Peyer's patch (tissue), 4 donors: ENCODE measurements at regions not wholly inside any gene's neighbourhood (a gene's known extent, or its start where the extent isn't known, plus 50 kb on each side); places are given as distances from the start of the nearest gene placed in this dataset.

Experiments used
- DNase-seq, 3 donors: peaks; one replicate each; pipeline ENCODE4 v3.0.0-alpha.2; 2017 to 2019
- H3K27ac ChIP-seq, 4 donors: fragments of 200-600 bp; sonication (generic); one replicate each; pipeline ENCODE4 v1.5.1; 2016 to 2019
- H3K27me3 ChIP-seq, 2 donors: fragments of 200-600 bp; sonication (generic); one replicate each; pipeline ENCODE4 v1.5.1; 2019
- H3K36me3 ChIP-seq, 3 donors: fragments of 200-600 bp; sonication (generic); one replicate each; pipeline ENCODE4 v1.5.1; 2016 to 2019
- H3K4me1 ChIP-seq, 4 donors: fragments of 200-600 bp; sonication (generic); one replicate each; pipeline ENCODE4 v1.5.1; 2016 to 2019
- H3K4me3 ChIP-seq, 4 donors: fragments of 200-600 bp; sonication (generic); 1 replicate in 3 of 4; 2 replicates in 1 of 4; pipeline ENCODE4 v1.5.1; 2016 to 2019; ENCODE audit warnings: mild to moderate bottlenecking in 1 of 4
- H3K9me3 ChIP-seq, 4 donors: fragments of 200-600 bp; sonication (generic); one replicate each; pipeline ENCODE4 v1.5.1; 2016 to 2019; ENCODE audit warnings: mild to moderate bottlenecking in 1 of 4
- CTCF ChIP-seq, 6 experiments: fragments of 450-650 bp in 4 of 6; fragments of 200-600 bp in 2 of 6; sonication (generic) in 1 of 6; IDR thresholded peaks; one replicate each; pipeline ENCODE4 v1.5.1; 2017 to 2019; ENCODE audit warnings: antibody characterized with exemption in 6 of 6, mild to moderate bottlenecking in 3 of 6, moderate library complexity in 1 of 6
- POLR2A ChIP-seq, 2 donors: fragments of 450-650 bp; IDR thresholded peaks; one replicate each; pipeline ENCODE4 v1.5.1; 2017; ENCODE audit warnings: antibody characterized with exemption in 2 of 2, mild to moderate bottlenecking in 2 of 2, moderate library complexity in 2 of 2

- TF ChIP-seq POLR2A (IDR thresholded peaks at IDR 0.05) = no peak
- TF ChIP-seq CTCF (IDR thresholded peaks at IDR 0.05) = no peak
Measured at GRCh38 chr13:111575719-111576118, 255.3 kb downstream of the TEX29 start.

GRCh38 chr13:111577208-111577828, 256.9 kb downstream of the TEX29 start:
- TF ChIP-seq CTCF (IDR thresholded peaks at IDR 0.05) (no peak), POLR2A (IDR thresholded peaks at IDR 0.05) (no peak)
- Histone ChIP-seq H3K4me3 (no peak overlapping the region), H3K9me3 (peaks cover 0 to 8% (median 0%) of the 10 kb centered on the region in 4 donors), H3K27me3 (no peaks in the 10 kb centered on the region), H3K36me3 (no peaks in the 10 kb centered on the region), H3K27ac (no peak overlapping the region), H3K4me1 (no peaks in the 10 kb centered on the region)
- no peak for DNase-seq

More at GRCh38 chr13:111575719-111576118, 255.3 kb downstream of the TEX29 start:
- H3K27ac ChIP-seq = no peak overlapping the region
- H3K4me1 ChIP-seq = no peaks in the 10 kb centered on the region
- no peaks in the 10 kb centered on the region for H3K36me3 ChIP-seq
- no peaks in the 10 kb centered on the region for H3K27me3 ChIP-seq
- DNase-seq = no peak
- peaks cover 0 to 8% (median 0%) of the 10 kb centered on the region in 4 donors for H3K9me3 ChIP-seq
- H3K4me3 ChIP-seq = no peak overlapping the region

GRCh38 chr13:111577956-111578605, 257.6 kb downstream of the TEX29 start:
- DNase-seq = no peak
- no peaks in the 10 kb centered on the region for H3K27me3 ChIP-seq
- no peak overlapping the region for H3K4me3 ChIP-seq
- no peaks in the 10 kb centered on the region for H3K36me3 ChIP-seq
- H3K27ac ChIP-seq = no peak overlapping the region
- peaks cover 0 to 8% (median 0%) of the 10 kb centered on the region in 4 donors for H3K9me3 ChIP-seq
- TF ChIP-seq POLR2A (IDR thresholded peaks at IDR 0.05) (no peak), CTCF (IDR thresholded peaks at IDR 0.05) (no peak)
- H3K4me1 ChIP-seq = no peaks in the 10 kb centered on the region

- H3K36me3 ChIP-seq = no peaks in the 10 kb centered on the region
- H3K27me3 ChIP-seq = no peaks in the 10 kb centered on the region
- DNase-seq = peak in 1 of 3 donors; percentile 28
- H3K27ac ChIP-seq = no peak overlapping the region
- H3K4me1 ChIP-seq = no peaks in the 10 kb centered on the region
- no peak for TF ChIP-seq CTCF (IDR thresholded peaks at IDR 0.05)
- TF ChIP-seq POLR2A (IDR thresholded peaks at IDR 0.05) = no peak
- H3K9me3 ChIP-seq = no peaks in the 10 kb centered on the region
- no peak overlapping the region for H3K4me3 ChIP-seq
Measured at GRCh38 chr13:111584101-111584672, 263.7 kb downstream of the TEX29 start.

- no peak for TF ChIP-seq POLR2A (IDR thresholded peaks at IDR 0.05)
- TF ChIP-seq CTCF (IDR thresholded peaks at IDR 0.05) = no peak
- DNase-seq = no peak
- Histone ChIP-seq H3K36me3 (no peaks in the 10 kb centered on the region), H3K9me3 (no peaks in the 10 kb centered on the region), H3K27ac (no peak overlapping the region), H3K27me3 (no peaks in the 10 kb centered on the region), H3K4me3 (no peak overlapping the region), H3K4me1 (no peaks in the 10 kb centered on the region)
Measured at GRCh38 chr13:111584870-111585269, 264.4 kb downstream of the TEX29 start.
